K562 (cell line): ENCODE measurements at regions not wholly inside any gene's neighbourhood (a gene's known extent, or its start where the extent isn't known, plus 50 kb on each side); places are given as distances from the start of the nearest gene placed in this dataset.

Source experiments
- ATAC-seq: fragments of 200-7000 bp; cut with Tn5 transposase; 3 replicates; pipeline ENCODE4 v1.9.1; 2020; ENCODE audit warnings: moderate library complexity
- BruUV-seq: library from RNA; stranded (reverse); fragments of 400-500 nt; replicated peaks from 2 replicates; lab custom pipeline; 2021; lab: Mats Ljungman, UMichigan
- CTCF ChIA-PET: fragments of 300-600 bp; formaldehyde crosslinking; extraction: SDS; loops from one replicate; lab custom pipeline; 2021; ENCODE audit warnings: low intra/inter-chr PET ratio; lab: Yijun Ruan, JAX
- POLR2A ChIA-PET: fragments of 300-600, 350-650 bp; sonication (Branson Sonifier 250); formaldehyde crosslinking; extraction: SDS; loops from one replicate; lab custom pipeline; 2021; ENCODE audit warnings: antibody characterized with exemption, inconsistent platforms; lab: Yijun Ruan, JAX
- DNase-seq, 4 experiments: peaks; one replicate each; pipeline versions ENCODE4 v3.0.0 to v3.0.0-alpha.2; 2011 to 2018; ENCODE audit warnings: low spot score in 3 of 4, mixed read lengths in 3 of 4; ENCODE audit errors: extremely low read depth in 1 of 4
- FAIRE-seq: peaks from 2 replicates; lab custom pipeline; 2011; peaks lifted over from hg19 to GRCh38; lab: Jason Lieb, UNC
- H2AFZ ChIP-seq: 2 replicates; pipeline ENCODE4 v1.6.0; 2011; ENCODE audit warnings: low read depth, low read length, control low read depth, inconsistent platforms
- H3K27ac ChIP-seq: fragments of 200-600 bp; 3 replicates; pipeline ENCODE4 v1.8.0; 2011; ENCODE audit warnings: low read depth, mild to moderate bottlenecking, control low read depth, inconsistent platforms, low read length, moderate library complexity, mixed read lengths; ENCODE audit errors: extremely low read depth
- H3K27me3 ChIP-seq, 2 experiments: fragments of 300-600 bp in 1 of 2; 2 replicates in 1 of 2; 3 replicates in 1 of 2; pipeline versions ENCODE4 v1.6.0 to v1.8.0; 2011; ENCODE audit warnings: inconsistent platforms in 2 of 2, low read length in 2 of 2, mild to moderate bottlenecking in 1 of 2, mixed read lengths in 1 of 2, moderate library complexity in 1 of 2; ENCODE audit not compliant: control insufficient read depth in 2 of 2, insufficient read depth in 2 of 2
- H3K36me3 ChIP-seq: fragments of 300-600 bp; 3 replicates; pipeline ENCODE4 v1.8.0; 2011; ENCODE audit warnings: mild to moderate bottlenecking, low read length, inconsistent platforms; ENCODE audit not compliant: control insufficient read depth, insufficient read depth
- H3K4me1 ChIP-seq, 2 experiments: fragments of 200-600 bp in 1 of 2; replicated peaks in 1 of 2; 2 replicates in 1 of 2; 3 replicates in 1 of 2; pipeline versions ENCODE4 v1.5.1 to v1.8.0; 2011; ENCODE audit warnings: inconsistent platforms in 2 of 2, low read length in 2 of 2, mild to moderate bottlenecking in 1 of 2, mixed read lengths in 1 of 2, moderate library complexity in 1 of 2; ENCODE audit not compliant: control insufficient read depth in 2 of 2, insufficient read depth in 2 of 2
- H3K4me2 ChIP-seq: 2 replicates; pipeline ENCODE4 v1.6.1; 2011; ENCODE audit warnings: low read length, control low read depth, inconsistent platforms, mixed read lengths; ENCODE audit not compliant: insufficient read depth
- H3K4me3 ChIP-seq: fragments of 200-600 bp; sonication (generic), shearing (Covaris generic); 2 replicates; pipeline ENCODE4 v1.5.1; 2016; ENCODE audit warnings: control low read depth, inconsistent platforms
- H3K79me2 ChIP-seq: fragments of 200-600 bp; 3 replicates; pipeline ENCODE4 v1.8.0; 2011; ENCODE audit warnings: low read length, inconsistent platforms; ENCODE audit not compliant: control insufficient read depth, insufficient read depth
- H3K9ac ChIP-seq, 2 experiments: 2 replicates each; pipeline versions ENCODE4 v1.6.0 to v1.6.1; 2011; ENCODE audit warnings: low read depth in 2 of 2, low read length in 2 of 2, control low read depth in 1 of 2, inconsistent platforms in 1 of 2, mild to moderate bottlenecking in 1 of 2, mixed read lengths in 1 of 2; ENCODE audit not compliant: insufficient read depth in 1 of 2
- H3K9me1 ChIP-seq: one replicate; pipeline ENCODE4 v1.6.0; 2011; ENCODE audit warnings: inconsistent platforms, mild to moderate bottlenecking, low read length, moderate library complexity; ENCODE audit not compliant: control insufficient read depth, insufficient read depth
- H3K9me3 ChIP-seq: replicated peaks from 2 replicates; pipeline ENCODE4 v1.5.1; 2011; ENCODE audit warnings: low read depth, low read length, inconsistent platforms; ENCODE audit not compliant: control insufficient read depth, insufficient read depth
- H4K20me1 ChIP-seq: replicated peaks from 2 replicates; pipeline ENCODE4 v1.6.1; 2011; ENCODE audit warnings: low read length, inconsistent platforms, mixed read lengths; ENCODE audit not compliant: control insufficient read depth, insufficient read depth
- DPF2 ChIP-seq: fragments of 450-650 bp; IDR thresholded peaks from 2 replicates; pipeline ENCODE4 v1.6.1; 2016
- NFYB ChIP-seq: IDR thresholded peaks from 2 replicates; pipeline ENCODE4 v1.6.1; 2011; ENCODE audit warnings: mild to moderate bottlenecking, moderate library complexity; ENCODE audit not compliant: insufficient read length; ENCODE audit errors: extremely low read depth
- YBX1 ChIP-seq: fragments of 450-650 bp; IDR thresholded peaks from 2 replicates; pipeline ENCODE4 v1.7.1; 2016; ENCODE audit warnings: mild to moderate bottlenecking
- ZNF12 ChIP-seq: sonication (generic); formaldehyde crosslinking; IDR thresholded peaks from 2 replicates; pipeline ENCODE4 v1.4.0; 2020; ENCODE audit warnings: mild to moderate bottlenecking, missing genetic modification reagents
- WGBS: fragments of 100-300 bp; shearing (Covaris generic); methylation state at CpG from one replicate; pipeline ENCODE4 v1.1.6; 2016; ENCODE audit warnings: low coverage, mixed read lengths; ENCODE audit not compliant: insufficient coverage; ENCODE audit errors: missing lambda C conversion rate; 5-methylcytosine and 5-hydroxymethylcytosine counted together
- in situ Hi-C: fragments of 300-500 bp; cut with MboI; formaldehyde crosslinking; loops from 4 replicates; pipeline ENCODE4 v1.15.0; 2018; ENCODE audit warnings: inconsistent platforms, mixed read lengths
- intact Hi-C: fragments of 100-400 bp; cut with micrococcal nuclease; formaldehyde crosslinking; loops from 2 replicates; pipeline ENCODE4 v1.14.2; 2022
- TF ChIP-seq, protein P1 (sequence below): sonication (generic); formaldehyde crosslinking; IDR thresholded peaks from 2 replicates; pipeline ENCODE4 v1.8.0; 2022; ENCODE audit warnings: mild to moderate bottlenecking, missing genetic modification reagents
- TF ChIP-seq, protein P2 (sequence below): fragments of 450-650 bp; formaldehyde crosslinking; IDR thresholded peaks from 2 replicates; pipeline ENCODE4 v1.4.0; 2020; ENCODE audit warnings: mild to moderate bottlenecking, mixed read lengths

DNA sequence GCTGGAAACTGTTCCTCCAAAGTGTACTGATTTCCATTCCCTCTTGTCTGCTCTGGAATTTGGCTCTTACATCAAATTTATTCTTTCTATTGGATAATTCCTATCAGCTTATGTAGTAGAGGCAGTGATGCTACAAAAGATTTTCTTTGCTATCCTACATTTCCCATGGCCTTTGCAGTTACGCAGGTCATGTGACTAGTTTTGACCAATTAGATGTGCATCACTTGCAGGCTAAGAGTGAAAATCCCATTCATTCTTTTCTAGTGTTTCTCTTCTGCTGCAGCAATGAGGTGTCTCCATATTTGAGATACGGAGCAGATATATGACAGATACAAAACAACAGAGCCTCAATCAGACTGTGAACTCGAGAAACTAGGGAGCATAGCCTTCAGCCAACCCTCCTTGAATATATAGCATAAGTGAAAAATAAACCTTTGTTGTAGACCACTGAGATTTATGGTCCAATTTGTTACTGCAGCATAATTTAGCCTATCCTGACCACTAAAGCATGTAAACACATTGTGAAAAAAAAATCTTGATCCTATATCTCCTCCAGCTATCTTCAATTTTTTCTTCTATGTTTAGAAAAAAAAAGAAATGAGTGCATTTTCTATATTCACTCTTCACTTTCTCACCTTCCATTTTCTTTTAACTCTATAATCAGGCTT lies 102.0 kb downstream of the HNMT start:
- no peaks in the 10 kb centered on the region for H3K9me3 ChIP-seq
- FAIRE-seq (no peak), DNase-seq (no peak), ATAC-seq (no peak)
- POLR2A ChIA-PET = no interaction called here
- BruUV-seq = no TSS peak
- H3K27ac ChIP-seq = no peak overlapping the region
- CTCF ChIA-PET = no interaction called here
- no peaks in the 10 kb centered on the region for H4K20me1 ChIP-seq
- no peaks in the 10 kb centered on the region for H3K79me2 ChIP-seq
- no peak overlapping the region for H3K4me2 ChIP-seq
- no peaks in the 10 kb centered on the region for H3K27me3 ChIP-seq
- in situ Hi-C loops (no loop called here), intact Hi-C loops (no loop called here)
- TF ChIP-seq, protein P1, sequence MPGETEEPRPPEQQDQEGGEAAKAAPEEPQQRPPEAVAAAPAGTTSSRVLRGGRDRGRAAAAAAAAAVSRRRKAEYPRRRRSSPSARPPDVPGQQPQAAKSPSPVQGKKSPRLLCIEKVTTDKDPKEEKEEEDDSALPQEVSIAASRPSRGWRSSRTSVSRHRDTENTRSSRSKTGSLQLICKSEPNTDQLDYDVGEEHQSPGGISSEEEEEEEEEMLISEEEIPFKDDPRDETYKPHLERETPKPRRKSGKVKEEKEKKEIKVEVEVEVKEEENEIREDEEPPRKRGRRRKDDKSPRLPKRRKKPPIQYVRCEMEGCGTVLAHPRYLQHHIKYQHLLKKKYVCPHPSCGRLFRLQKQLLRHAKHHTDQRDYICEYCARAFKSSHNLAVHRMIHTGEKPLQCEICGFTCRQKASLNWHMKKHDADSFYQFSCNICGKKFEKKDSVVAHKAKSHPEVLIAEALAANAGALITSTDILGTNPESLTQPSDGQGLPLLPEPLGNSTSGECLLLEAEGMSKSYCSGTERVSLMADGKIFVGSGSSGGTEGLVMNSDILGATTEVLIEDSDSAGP (CRISPR knock-in tag) = no peak
- peak; percentile 89; the same call in 1 of the 2 replicates for TF ChIP-seq ZNF12 (CRISPR knock-in tag)
- no peak for TF ChIP-seq YBX1
- TF ChIP-seq DPF2 = no peak
- TF ChIP-seq NFYB = peak; percentile 5
- TF ChIP-seq, protein P2, sequence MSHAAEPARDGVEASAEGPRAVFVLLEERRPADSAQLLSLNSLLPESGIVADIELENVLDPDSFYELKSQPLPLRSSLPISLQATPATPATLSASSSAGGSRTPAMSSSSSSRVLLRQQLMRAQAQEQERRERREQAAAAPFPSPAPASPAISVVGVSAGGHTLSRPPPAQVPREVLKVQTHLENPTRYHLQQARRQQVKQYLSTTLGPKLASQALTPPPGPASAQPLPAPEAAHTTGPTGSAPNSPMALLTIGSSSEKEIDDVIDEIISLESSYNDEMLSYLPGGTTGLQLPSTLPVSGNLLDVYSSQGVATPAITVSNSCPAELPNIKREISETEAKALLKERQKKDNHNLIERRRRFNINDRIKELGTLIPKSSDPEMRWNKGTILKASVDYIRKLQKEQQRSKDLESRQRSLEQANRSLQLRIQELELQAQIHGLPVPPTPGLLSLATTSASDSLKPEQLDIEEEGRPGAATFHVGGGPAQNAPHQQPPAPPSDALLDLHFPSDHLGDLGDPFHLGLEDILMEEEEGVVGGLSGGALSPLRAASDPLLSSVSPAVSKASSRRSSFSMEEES (CRISPR knock-in tag) = peak; percentile 73
- H3K4me3 ChIP-seq = no peak overlapping the region
- no peaks in the 10 kb centered on the region for H3K9me1 ChIP-seq
- H2AFZ ChIP-seq = no peak overlapping the region
- 50% methylated on average over 3 of the region's 3 CpGs for WGBS
- H3K36me3 ChIP-seq = no peaks in the 10 kb centered on the region
- H3K4me1 ChIP-seq = no peaks in the 10 kb centered on the region
- no peak overlapping the region for H3K9ac ChIP-seq
